HEK293 (cell line): ENCODE measurements at regions not wholly inside any gene's neighbourhood (a gene's known extent, or its start where the extent isn't known, plus 50 kb on each side); places are given as distances from the start of the nearest gene placed in this dataset.

Experiments
- PATZ1 ChIP-seq: fragments of 450-650 bp; formaldehyde crosslinking; IDR thresholded peaks from 2 replicates; pipeline ENCODE4 v1.5.1; 2016; ENCODE audit warnings: missing biosample characterization, missing genetic modification characterization
- YY1 ChIP-seq: fragments of 450-650 bp; formaldehyde crosslinking; IDR thresholded peaks from 2 replicates; pipeline ENCODE4 v1.5.1; 2018; ENCODE audit warnings: missing biosample characterization, missing genetic modification characterization
- ZNF350 ChIP-seq: fragments of 450-650 bp; formaldehyde crosslinking; IDR thresholded peaks from 2 replicates; pipeline ENCODE4 v1.5.0; 2017; ENCODE audit warnings: missing biosample characterization, mild to moderate bottlenecking, missing genetic modification characterization
- ZNF747 ChIP-seq: fragments of 450-650 bp; formaldehyde crosslinking; IDR thresholded peaks from 2 replicates; pipeline ENCODE4 v1.5.1; 2016; ENCODE audit warnings: missing biosample characterization, missing genetic modification characterization

DNA sequence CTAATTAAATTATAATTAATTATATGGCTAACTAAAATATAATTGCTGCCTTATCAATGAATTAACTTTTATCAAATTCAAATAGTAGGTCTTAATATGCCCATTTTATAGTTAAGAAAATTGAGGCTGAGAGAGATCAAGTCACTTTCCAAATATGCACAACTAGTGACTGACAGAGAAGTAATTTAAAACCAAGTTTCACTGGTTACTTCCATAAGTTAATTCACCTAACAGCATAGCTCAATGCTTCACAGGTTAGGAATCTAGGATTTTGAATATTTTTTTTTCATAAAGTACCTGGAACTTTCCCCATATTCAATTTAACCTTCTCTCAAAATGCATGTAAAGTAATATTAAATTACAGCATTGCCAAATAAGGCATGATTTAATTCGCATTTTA lies 134.4 kb upstream of the VEGFC start:
- TF ChIP-seq ZNF747 (no peak), PATZ1 (tag by site-specific recombination) (no peak), ZNF350 (tag by site-specific recombination) (no peak), YY1 (tag by site-specific recombination) (no peak)
